ENCODE measurements at regions not wholly inside any gene's neighbourhood (a gene's known extent, or its start where the extent isn't known, plus 50 kb on each side); places are given as distances from the start of the nearest gene placed in this dataset.
"Not testable (repeated sequence)": the region's sequence is repeated elsewhere in the genome, so short reads cannot be mapped to it uniquely, and the experiment has no call there.

DNA sequence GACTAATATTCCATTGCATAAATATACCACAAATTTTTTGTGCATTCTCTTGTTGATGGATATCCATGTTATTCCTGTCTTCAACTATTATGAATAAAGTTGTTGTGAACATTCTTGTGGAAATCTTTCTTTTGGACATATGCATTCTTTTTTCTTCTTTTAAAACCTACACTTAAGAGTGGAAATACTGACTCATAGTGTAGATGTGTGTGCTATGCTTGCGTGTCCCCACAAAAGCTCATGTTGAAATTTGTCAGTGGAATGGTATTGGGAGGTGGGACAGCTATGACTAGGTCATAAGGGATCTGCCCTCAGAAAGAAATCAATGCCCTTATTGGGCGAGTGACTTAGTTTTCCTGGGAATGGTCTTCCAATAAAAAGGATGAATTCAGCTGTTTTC is 203.6 kb upstream of the PRSS58 start:
- DNase-seq: no peak

DNA sequence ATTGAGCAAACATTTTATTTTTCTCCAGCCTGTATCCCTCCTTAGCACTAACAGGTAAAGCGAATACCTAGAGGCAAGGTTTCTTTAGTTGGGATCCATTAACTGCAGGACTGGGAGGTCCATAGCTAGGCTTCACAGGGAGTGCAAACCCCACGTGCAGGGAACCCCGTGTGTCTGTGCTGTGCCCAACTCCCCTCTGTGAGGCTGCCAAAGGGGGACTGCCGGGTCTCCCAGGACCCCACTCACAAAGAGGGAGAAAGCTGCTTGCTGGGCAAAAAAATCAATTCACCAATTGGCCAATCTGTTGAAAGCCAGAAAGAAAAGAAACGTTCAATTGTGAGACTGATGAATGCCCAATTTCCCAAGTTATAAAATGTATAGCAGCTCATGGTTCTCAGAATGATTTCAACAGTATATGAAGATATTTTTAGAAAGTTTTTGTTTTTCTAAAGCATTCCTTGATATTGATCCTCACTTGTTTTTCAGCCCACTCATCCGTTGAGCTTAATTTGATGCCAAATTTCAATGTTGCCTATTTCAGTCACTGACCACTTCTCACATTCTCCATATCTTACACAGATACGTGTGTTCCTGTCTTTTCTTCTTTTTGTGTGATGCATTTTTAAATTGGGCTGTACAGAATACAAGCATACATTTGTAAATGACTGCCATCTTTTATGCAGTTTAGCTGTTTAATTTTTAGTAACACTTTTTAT is 202.7 kb upstream of the PRSS58 start:
- DNase-seq: no peak

DNA sequence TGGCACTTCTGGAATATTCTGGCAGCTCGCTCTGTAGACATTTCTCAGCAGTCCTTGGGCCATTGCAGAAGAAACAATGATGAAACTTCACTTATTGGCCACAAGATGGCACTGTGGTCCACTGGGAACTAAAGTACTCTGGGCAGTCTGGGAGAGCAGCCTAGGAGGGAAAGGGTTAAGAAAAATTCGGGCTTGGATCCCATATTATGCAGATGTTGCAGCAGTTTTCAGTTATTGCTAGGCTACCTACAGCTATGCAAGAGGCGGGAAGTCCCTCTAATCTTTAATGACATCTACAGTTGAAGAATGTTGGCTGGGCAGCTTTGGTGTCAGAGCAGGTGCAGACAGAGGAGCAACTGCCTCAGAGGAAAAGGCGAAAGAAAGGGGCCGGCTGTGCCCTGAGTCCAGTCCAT is 201.7 kb upstream of the PRSS58 start:
- DNase-seq: peak; percentile 75

DNA sequence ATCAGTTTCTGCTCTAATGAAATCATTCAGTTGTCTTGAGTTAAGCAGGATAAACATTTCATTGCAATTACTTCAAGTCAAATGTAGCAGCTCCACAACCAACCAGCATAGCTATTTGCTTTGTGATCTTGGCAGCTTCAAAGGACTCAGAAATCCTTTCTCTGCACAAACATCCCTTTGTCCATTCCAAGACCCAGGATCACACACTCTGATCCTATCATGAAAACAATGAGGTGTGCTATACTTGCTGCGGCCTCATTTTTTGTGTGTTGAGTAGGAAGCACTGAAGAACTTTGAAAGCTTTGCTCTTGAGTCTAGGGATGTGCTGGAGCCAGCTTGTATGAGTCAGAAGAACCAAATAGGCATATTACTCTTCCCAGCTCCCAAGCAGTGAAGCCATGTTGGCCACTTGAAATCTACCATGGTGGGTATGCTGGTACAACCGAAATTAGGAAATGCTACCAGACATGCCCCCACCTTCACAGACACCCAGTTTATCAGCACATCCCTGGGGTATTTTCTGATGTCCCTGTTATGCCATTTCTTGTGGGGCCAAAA is 199.4 kb upstream of the PRSS58 start:
- DNase-seq: no peak

DNA sequence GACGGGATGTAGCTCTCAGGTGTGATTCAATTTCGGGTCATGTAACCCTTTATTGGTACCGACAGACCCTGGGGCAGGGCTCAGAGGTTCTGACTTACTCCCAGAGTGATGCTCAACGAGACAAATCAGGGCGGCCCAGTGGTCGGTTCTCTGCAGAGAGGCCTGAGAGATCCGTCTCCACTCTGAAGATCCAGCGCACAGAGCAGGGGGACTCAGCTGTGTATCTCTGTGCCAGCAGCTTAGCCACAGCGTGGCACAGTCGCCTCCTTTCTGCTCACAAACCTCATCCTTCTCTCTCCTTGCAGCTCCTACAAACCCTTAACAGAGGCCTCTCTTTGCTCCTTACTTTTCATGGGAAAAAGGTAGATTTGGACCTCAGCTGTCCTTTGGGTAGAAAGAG is 197.5 kb upstream of the PRSS58 start:
- no peak for DNase-seq

DNA sequence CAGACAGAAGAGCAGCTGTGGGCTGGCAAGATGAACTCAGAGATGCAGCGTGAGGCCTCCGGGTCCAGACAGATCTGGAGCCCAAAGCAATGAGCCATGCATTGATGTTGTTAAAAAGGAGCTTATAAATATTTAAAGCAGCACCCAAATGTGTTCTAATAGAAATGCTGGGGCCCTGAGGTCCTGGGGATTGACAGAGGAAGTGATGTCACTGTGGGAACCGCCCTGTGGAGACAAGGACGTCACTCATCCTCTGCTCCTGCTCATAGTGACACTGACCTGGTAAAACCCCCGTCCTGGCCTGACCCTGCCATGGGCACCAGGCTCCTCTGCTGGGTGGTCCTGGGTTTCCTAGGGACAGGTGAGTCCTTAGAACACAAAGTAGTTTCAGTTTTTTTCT is 197.0 kb upstream of the PRSS58 start:
- DNase-seq: no peak

DNA sequence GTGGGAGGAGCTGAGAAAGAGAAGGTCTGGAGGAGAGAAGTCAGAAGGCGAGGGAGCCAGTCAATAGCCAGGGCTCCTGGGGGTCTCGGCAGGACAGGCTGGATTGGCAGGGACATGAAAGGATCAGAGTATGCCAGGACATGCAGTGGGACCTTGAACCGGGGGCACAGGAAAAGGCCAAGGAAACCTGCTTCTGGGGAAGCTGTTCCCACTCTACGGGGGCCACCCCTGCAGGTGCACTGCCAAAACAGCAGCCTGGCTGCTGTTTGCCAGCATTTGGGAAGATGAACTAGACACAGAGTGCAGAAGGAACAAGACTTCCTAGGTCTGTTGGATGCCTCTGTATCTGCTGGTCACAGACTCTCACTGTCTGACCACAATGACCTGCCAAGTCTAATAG is 194.9 kb upstream of the PRSS58 start:
- no peak for DNase-seq

DNA sequence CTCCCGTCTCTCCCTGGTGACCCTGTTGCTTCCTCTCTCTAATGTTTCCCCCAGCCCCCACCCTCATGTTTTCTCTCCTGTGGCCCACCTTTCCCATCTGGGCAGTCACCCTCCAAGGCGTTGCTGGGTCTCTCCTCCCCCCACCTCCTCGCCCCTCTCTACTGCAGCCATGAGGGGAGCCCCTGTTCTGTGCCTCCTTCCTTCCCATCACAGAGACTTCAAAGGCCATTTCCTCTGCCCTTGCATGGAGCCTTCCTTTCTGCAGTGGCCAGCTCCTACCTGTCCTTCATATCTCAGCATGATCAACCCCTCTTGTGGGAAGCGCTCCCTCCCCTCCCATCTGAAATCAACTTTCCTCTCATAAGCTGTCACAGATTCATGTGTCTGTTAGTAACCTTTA is 194.0 kb upstream of the PRSS58 start:
- no peak for DNase-seq

DNA sequence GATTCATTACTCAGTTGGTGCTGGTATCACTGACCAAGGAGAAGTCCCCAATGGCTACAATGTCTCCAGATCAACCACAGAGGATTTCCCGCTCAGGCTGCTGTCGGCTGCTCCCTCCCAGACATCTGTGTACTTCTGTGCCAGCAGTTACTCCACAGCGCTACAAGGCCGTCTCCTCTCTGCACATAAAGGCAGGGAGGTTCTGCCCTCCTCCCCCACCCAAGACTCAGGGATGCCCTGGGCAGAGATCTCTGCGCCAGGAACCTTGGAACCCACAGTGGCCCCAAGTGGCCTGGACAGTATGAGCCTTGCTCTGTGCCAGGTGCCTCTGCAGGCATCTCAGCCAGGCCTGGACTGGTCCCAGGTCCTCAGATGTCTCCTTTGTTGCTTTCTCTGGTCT is 193.4 kb upstream of the PRSS58 start:
- DNase-seq: no peak

DNA sequence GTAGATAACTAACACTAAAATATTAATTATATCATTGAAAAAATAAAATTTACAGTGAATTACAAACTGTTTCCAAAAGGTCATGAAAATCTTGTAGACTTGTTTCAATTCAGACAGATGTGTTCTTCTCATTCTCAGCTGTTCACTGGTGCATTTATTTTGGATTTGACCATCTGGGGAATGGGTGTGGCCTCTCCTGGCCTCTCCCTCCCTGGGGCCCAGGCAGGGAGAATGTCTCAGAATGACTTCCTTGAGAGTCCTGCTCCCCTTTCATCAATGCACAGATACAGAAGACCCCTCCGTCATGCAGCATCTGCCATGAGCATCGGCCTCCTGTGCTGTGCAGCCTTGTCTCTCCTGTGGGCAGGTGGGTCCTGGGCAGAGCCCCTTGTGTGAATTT is 192.8 kb upstream of the PRSS58 start:
- no peak for DNase-seq

DNA sequence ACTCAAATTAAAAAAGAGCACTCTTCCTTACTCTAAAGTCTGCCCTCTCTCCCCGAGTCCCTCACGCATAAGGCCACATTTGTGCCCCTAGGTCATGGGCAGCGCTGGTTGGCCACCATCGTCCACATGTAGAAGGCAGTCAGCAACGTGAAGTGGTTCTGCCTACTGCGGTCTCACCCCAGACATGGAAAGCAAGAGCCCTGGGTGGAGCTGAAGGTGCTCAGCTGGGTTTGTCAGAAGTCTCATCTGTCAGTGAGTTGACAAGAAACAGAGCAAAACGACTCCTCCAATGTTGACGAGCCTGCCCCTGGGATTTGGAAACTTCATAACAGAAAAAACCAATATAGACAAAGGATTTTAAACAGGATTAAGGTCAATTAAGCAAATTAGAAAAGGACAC is 192.3 kb upstream of the PRSS58 start:
- DNase-seq: no peak

DNA sequence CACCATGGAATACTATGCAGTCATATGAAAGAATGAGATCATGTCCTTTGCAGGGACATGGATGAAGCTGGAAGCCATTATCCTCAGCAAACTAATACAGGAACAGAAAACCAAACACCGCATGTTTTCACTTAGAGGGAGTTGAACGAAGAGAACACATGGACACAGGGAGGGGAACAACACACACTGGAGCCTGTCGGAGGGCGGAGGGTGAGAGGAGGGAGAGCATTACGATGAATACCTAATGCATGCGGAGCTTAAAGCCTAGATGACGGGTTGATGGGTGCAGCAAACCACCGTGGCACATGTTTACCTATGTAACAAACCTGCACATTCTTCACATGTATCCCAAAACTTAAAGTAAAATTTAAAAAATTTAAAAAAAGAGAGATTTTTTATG is 191.0 kb upstream of the PRSS58 start:
- DNase-seq: not testable (repeated sequence)

DNA sequence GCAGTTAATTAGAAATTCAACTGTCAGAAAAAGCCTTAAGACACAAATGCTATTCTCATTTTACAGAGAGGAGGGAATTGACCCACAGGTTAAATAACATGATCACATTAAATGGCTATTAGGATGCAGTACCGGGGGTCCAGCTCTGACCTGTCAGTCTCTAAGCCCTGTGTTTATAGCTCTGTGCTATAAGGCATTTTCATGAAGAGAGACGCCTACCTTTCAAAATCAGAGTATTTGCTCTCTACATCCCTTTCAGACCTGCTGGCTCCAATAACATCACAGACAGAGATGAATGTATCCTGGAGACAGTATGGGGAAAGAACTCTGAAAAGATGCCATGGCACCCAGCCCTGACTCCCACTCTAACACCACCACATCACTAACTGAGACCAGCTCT is 189.9 kb upstream of the PRSS58 start:
- no peak for DNase-seq

DNA sequence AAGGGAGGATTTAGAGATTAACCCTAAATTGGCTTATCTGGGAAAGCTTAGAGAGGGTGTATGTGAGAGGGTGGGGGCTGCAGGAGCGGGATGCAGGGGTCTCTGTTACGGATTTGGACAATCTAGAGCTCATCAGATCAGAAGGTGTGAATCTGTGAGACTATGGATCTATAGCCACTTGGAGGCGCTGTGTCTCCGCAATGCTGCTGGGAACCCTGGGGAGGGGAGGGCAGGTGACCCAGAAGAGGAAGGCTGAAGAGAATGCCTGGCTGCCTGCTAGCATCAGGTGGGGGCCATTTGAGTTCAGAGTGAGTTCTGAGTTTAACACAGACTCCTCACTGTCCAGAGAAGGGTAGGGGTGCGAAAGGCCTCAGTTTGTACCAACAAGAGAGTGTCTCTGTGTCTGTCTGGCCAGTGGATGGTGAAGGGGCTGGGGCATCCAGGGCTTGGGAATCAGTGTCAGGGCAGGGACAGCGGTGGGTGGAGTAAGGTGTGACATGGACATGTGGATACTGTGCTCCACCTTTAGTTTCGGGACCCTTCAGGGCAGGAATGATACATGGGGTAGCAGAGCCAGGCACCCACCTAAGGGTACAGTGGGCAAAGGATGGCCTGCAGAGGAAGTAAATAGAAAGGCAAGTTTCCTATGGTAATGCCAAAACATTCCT is 187.3 kb upstream of the PRSS58 start:
- DNase-seq: no peak

DNA sequence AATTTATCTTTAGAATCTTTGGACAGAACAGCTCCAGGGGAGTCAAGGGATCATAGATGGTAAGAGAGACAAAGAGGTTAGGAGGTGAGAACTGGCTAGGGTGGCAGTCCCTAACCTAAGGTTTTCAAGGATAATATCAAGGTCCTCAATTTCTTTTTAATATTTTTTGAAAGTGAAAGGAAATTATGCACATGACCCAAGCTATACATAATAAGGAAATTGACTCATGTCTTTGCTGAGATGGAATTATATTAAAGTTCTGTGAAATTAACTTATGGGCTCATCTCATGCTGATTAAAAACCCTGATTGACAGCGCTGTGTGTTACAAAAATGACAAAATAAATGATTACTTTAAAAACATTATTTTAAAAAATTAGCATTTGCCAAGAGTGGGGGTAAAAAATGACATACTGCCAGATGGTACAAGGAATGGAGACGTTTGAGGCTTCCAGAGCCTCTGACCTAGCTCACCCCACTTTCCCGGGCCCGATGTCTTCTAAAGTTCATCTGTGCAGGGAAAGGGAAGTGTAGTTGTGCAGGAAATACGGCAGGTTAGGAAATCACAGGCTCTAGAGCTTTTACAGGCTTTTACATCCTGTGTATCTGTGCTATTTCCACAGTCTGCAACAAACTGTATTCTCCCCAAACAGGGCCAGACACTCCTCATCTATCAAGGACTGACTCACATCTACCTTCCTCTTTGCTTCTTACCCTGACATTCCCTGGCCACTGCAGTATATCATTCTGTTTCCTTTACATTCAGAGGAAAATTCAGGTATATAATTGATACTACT is 185.6 kb upstream of the PRSS58 start:
- DNase-seq: no peak

DNA sequence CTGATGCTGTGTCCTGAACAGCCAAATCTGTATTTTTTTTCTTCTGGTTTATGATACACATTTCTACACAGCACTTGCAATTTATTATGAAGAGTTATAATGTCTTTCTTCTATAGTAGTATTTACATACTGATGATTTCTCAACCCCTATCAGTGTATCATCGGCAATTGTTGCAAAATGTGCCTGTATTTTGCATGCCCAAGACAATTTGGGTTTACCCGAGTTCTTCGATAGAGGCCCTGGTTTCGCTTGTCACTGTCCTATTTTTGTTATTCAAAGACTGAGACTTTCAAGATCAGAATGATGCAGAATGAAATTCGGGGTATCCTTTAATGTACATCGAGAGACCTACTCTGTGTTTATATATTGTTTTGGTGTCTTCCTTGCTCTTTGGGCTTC is 184.5 kb upstream of the PRSS58 start:
- DNase-seq: no peak

DNA sequence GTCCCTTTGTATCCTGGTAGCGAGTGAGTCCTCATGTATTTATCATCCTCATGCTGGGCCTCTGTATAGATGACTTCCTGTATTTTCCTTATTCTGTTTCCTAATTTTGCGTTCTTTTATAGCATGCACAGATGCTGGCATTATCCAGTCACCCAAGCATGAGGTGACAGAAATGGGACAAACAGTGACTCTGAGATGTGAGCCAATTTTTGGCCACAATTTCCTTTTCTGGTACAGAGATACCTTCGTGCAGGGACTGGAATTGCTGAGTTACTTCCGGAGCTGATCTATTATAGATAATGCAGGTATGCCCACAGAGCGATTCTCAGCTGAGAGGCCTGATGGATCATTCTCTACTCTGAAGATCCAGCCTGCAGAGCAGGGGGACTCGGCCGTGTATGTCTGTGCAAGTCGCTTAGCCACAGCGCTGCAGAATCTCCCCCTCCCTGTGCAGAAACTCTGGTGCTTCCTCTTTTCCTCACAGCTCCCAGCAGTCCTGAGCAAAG is 183.1 kb upstream of the PRSS58 start:
- DNase-seq: no peak

DNA sequence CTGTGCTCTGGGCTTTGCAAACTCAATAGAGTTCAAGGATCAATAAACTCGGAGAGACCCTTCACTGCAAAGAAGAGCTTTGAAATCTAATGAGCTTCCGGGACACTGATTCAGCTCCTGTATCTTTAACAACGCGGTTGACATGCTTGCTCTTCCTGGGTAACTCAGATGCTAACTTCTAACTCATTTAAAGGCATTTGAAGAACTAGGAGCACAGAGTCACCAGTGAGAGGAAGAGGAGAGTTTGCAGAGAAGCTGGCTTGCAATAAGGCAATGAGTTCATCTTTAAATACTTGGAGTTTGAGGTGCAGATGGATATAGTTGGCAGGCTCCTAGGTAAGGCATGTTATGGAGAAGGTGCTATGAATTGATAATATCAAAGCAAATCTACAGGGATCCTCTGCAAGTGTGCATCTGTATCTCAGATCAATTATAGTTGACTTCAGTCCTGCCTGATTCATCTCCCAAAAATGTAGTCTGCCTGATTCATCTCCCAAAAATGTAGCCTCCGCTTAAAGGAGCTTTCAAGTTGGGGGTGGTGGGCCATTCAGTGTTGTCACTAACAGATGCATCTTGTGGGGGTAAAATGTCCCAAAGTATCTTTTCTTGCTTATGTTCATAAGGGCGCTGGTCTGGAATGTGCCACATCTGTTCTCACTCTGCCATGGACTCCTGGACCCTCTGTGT is 182.5 kb upstream of the PRSS58 start:
- no peak for DNase-seq

DNA sequence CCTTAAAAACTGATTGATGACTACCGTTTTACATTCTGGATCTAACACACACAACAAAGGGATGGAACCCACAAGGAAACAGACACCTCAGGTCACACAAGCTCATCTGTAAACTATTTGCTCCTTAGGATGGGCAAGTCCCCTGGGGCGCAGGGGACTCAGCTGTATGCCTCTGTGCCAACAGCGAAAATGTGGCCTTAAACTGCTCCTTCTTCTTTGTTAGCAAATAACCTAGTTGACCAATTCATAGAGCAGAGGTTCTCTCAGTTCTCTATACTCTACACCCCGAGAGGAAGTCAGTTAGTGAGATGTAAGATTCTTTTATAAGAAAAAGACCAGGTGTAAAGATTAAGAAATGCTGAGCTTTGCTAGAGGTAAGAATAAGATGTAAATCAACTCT is 181.9 kb upstream of the PRSS58 start:
- DNase-seq: no peak

DNA sequence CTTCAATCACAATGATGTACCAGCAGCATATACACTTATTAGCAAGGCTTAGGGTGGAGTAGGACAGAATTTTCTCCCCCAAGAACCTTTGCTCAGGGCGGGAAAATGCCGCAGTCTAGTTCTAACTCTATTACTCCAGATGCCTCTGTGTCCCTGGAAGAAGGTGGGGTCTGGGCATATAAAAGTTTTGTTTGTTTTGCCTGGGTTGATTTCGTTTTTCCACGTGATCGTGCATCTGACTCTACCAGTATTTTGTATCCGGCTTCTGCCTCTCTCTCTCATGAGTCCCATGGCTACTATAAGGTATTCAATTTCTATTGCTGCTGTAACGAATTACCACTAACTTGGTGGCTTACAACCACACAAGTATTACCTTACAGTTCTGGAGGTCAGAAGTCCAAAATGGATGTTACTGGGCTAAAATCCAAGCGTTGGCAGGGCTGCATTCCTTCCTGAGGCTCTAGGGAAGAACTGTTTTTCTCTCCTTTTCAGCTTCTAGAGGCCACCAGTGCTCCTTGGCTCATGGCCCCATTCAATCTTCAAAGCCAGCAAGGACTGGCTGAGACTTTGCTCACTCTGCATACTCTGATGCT is 181.2 kb upstream of the PRSS58 start:
- DNase-seq: no peak

DNA sequence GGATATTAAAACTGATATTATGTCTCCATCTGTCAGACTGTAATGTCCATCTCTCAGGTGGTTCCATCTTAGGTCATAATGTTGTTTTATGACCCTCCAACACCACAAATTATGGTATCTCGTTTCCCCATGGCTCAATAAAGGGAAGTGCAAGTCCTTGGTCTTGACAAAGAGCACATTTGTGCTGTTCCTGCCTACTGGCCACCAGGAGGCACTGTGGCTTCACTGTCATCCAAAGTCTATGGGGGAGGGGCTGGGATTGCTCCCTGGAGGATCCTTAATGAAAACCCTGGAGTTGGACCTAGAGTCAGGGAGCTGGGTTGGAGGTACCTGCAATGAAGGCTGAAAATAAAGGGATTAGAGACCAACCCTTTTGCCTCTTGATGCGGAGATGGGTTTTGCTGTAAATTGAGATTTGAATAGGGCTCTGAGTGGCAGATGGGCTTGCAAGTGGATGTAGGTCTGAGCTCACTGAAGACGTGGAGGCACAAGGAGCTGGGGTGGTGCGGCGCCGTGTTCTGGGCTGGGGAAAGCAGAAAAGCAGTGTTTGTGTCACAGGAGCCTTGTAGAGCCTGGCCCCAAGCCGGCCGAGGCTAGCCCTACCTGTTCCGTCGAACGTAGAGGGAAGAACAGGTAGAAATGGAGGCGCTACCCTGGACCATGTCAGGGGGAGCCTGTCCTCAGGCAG is 180.5 kb upstream of the PRSS58 start:
- DNase-seq: no peak

DNA sequence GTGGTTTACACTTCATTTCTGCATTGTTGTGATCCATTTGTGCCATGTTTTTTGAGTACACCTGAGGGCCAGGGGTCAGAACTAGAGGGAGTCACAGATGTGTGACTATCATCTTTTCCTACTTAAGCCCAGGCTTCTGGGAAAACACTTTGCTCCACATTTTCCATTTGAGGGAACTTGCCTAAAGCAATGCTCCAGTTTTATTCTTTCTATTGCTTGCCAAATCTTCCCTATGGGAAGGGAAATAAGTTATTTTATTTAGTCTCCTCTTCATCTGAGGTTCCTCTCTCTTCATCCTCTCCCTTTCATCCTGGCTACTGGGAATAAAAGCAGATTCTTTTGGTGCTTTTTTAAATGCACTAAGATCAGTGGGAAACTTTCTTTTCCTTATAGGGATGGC is 179.9 kb upstream of the PRSS58 start:
- DNase-seq: peak; percentile 15
